ENCODE measurements at regions not wholly inside any gene's neighbourhood (a gene's known extent, or its start where the extent isn't known, plus 50 kb on each side); places are given as distances from the start of the nearest gene placed in this dataset.

DNA sequence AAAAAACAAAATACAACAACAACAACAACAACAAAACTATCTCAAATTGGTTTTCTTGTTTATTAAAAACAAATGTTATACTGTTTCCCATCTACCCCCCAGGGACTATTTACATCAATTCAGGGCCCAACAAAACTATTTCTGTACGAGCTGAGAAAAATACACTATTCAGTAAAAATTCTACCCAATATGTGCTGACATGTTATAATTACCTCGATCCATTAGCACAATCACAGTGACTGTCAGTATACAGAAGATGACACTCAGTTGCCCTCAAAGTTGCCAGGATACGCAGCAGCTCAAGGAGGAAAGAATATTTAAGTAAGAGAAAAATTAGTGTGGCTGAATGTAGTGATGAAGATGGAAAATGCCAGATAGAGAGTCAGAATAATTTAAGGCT lies 150.1 kb downstream of the COX18 start:
- no peak for TF ChIP-seq CTCF (IDR thresholded peaks at IDR 0.05; ENCODE audit: insufficient read depth, low read length, poor library complexity, severe bottlenecking)
- TF ChIP-seq EZH2phosphoT487 (conservative IDR thresholded peaks at IDR 0.05; ENCODE audit: low read length), result no peak

Data from SU-DHL-6 (cell line).